K562 (cell line): ENCODE measurements at regions not wholly inside any gene's neighbourhood (a gene's known extent, or its start where the extent isn't known, plus 50 kb on each side); places are given as distances from the start of the nearest gene placed in this dataset.

Source experiments
- ATAC-seq: fragments of 200-7000 bp; cut with Tn5 transposase; 3 replicates; pipeline ENCODE4 v1.9.1; 2020; ENCODE audit warnings: moderate library complexity
- BruUV-seq: library from RNA; stranded (reverse); fragments of 400-500 nt; replicated peaks from 2 replicates; lab custom pipeline; 2021; lab: Mats Ljungman, UMichigan
- CTCF ChIA-PET: fragments of 300-600 bp; formaldehyde crosslinking; extraction: SDS; loops from one replicate; lab custom pipeline; 2021; ENCODE audit warnings: low intra/inter-chr PET ratio; lab: Yijun Ruan, JAX
- POLR2A ChIA-PET: fragments of 300-600, 350-650 bp; sonication (Branson Sonifier 250); formaldehyde crosslinking; extraction: SDS; loops from one replicate; lab custom pipeline; 2021; ENCODE audit warnings: antibody characterized with exemption, inconsistent platforms; lab: Yijun Ruan, JAX
- DNase-seq, 4 experiments: peaks; one replicate each; pipeline versions ENCODE4 v3.0.0 to v3.0.0-alpha.2; 2011 to 2018; ENCODE audit warnings: low spot score in 3 of 4, mixed read lengths in 3 of 4; ENCODE audit errors: extremely low read depth in 1 of 4
- FAIRE-seq: peaks from 2 replicates; lab custom pipeline; 2011; peaks lifted over from hg19 to GRCh38; lab: Jason Lieb, UNC
- H2AFZ ChIP-seq: 2 replicates; pipeline ENCODE4 v1.6.0; 2011; ENCODE audit warnings: low read depth, low read length, control low read depth, inconsistent platforms
- H3K27ac ChIP-seq: fragments of 200-600 bp; 3 replicates; pipeline ENCODE4 v1.8.0; 2011; ENCODE audit warnings: low read depth, mild to moderate bottlenecking, control low read depth, inconsistent platforms, low read length, moderate library complexity, mixed read lengths; ENCODE audit errors: extremely low read depth
- H3K27me3 ChIP-seq, 2 experiments: fragments of 300-600 bp in 1 of 2; 2 replicates in 1 of 2; 3 replicates in 1 of 2; pipeline versions ENCODE4 v1.6.0 to v1.8.0; 2011; ENCODE audit warnings: inconsistent platforms in 2 of 2, low read length in 2 of 2, mild to moderate bottlenecking in 1 of 2, mixed read lengths in 1 of 2, moderate library complexity in 1 of 2; ENCODE audit not compliant: control insufficient read depth in 2 of 2, insufficient read depth in 2 of 2
- H3K36me3 ChIP-seq: fragments of 300-600 bp; 3 replicates; pipeline ENCODE4 v1.8.0; 2011; ENCODE audit warnings: mild to moderate bottlenecking, low read length, inconsistent platforms; ENCODE audit not compliant: control insufficient read depth, insufficient read depth
- H3K4me1 ChIP-seq, 2 experiments: fragments of 200-600 bp in 1 of 2; replicated peaks in 1 of 2; 2 replicates in 1 of 2; 3 replicates in 1 of 2; pipeline versions ENCODE4 v1.5.1 to v1.8.0; 2011; ENCODE audit warnings: inconsistent platforms in 2 of 2, low read length in 2 of 2, mild to moderate bottlenecking in 1 of 2, mixed read lengths in 1 of 2, moderate library complexity in 1 of 2; ENCODE audit not compliant: control insufficient read depth in 2 of 2, insufficient read depth in 2 of 2
- H3K4me2 ChIP-seq: 2 replicates; pipeline ENCODE4 v1.6.1; 2011; ENCODE audit warnings: low read length, control low read depth, inconsistent platforms, mixed read lengths; ENCODE audit not compliant: insufficient read depth
- H3K4me3 ChIP-seq: fragments of 200-600 bp; sonication (generic), shearing (Covaris generic); 2 replicates; pipeline ENCODE4 v1.5.1; 2016; ENCODE audit warnings: control low read depth, inconsistent platforms
- H3K79me2 ChIP-seq: fragments of 200-600 bp; 3 replicates; pipeline ENCODE4 v1.8.0; 2011; ENCODE audit warnings: low read length, inconsistent platforms; ENCODE audit not compliant: control insufficient read depth, insufficient read depth
- H3K9ac ChIP-seq, 2 experiments: 2 replicates each; pipeline versions ENCODE4 v1.6.0 to v1.6.1; 2011; ENCODE audit warnings: low read depth in 2 of 2, low read length in 2 of 2, control low read depth in 1 of 2, inconsistent platforms in 1 of 2, mild to moderate bottlenecking in 1 of 2, mixed read lengths in 1 of 2; ENCODE audit not compliant: insufficient read depth in 1 of 2
- H3K9me1 ChIP-seq: one replicate; pipeline ENCODE4 v1.6.0; 2011; ENCODE audit warnings: inconsistent platforms, mild to moderate bottlenecking, low read length, moderate library complexity; ENCODE audit not compliant: control insufficient read depth, insufficient read depth
- H3K9me3 ChIP-seq: replicated peaks from 2 replicates; pipeline ENCODE4 v1.5.1; 2011; ENCODE audit warnings: low read depth, low read length, inconsistent platforms; ENCODE audit not compliant: control insufficient read depth, insufficient read depth
- H4K20me1 ChIP-seq: replicated peaks from 2 replicates; pipeline ENCODE4 v1.6.1; 2011; ENCODE audit warnings: low read length, inconsistent platforms, mixed read lengths; ENCODE audit not compliant: control insufficient read depth, insufficient read depth
- ATF7 ChIP-seq: fragments of 450-650 bp; IDR thresholded peaks from 2 replicates; pipeline ENCODE4 v1.7.1; 2014; ENCODE audit warnings: mild to moderate bottlenecking, moderate library complexity
- BCOR ChIP-seq: fragments of 450-650 bp; IDR thresholded peaks from 2 replicates; pipeline ENCODE4 v1.6.1; 2016
- HDGF ChIP-seq: fragments of 450-650 bp; IDR thresholded peaks from 2 replicates; pipeline ENCODE4 v1.6.1; 2016
- PTBP1 ChIP-seq: fragments of 200-400 bp; formaldehyde crosslinking; IDR thresholded peaks from 2 replicates; pipeline ENCODE4 v1.6.1; 2017; ENCODE audit warnings: low read depth, low read length
- RBM25 ChIP-seq: fragments of 200-400 bp; formaldehyde crosslinking; IDR thresholded peaks from 2 replicates; pipeline ENCODE4 v1.6.1; 2018; ENCODE audit warnings: low read length, low read depth, moderate library complexity; ENCODE audit not compliant: severe bottlenecking
- RFX7 ChIP-seq: fragments of 250-450 bp; sonication (Bioruptor Pico); IDR thresholded peaks from 2 replicates; pipeline ENCODE4 v1.5.1; 2021; ENCODE audit warnings: mild to moderate bottlenecking
- SAP30 ChIP-seq: fragments of 200-600 bp; sonication (generic); IDR thresholded peaks from 2 replicates; pipeline ENCODE4 v1.6.1; 2012; ENCODE audit warnings: borderline replicate concordance, low read depth, mild to moderate bottlenecking, moderate library complexity, low read length, control low read depth, inconsistent platforms; ENCODE audit not compliant: insufficient read depth, poor library complexity, severe bottlenecking
- SMARCA5 ChIP-seq: fragments of 450-650 bp; IDR thresholded peaks from 2 replicates; pipeline ENCODE4 v1.6.1; 2016
- TAF1 ChIP-seq: IDR thresholded peaks from 2 replicates; pipeline ENCODE4 v1.6.1; 2011; ENCODE audit warnings: mild to moderate bottlenecking, low read length, moderate library complexity; ENCODE audit not compliant: insufficient read depth, control insufficient read depth, severe bottlenecking; ENCODE audit errors: extremely low read depth
- ZEB2 ChIP-seq: fragments of 450-650 bp; IDR thresholded peaks from 2 replicates; pipeline ENCODE4 v1.6.1; 2016
- ZFP36 ChIP-seq: fragments of 150-350 bp; IDR thresholded peaks from 2 replicates; pipeline ENCODE4 v1.6.1; 2018; ENCODE audit warnings: low read length, low read depth; ENCODE audit not compliant: partially characterized antibody
- ZNF12 ChIP-seq: sonication (generic); formaldehyde crosslinking; IDR thresholded peaks from 2 replicates; pipeline ENCODE4 v1.4.0; 2020; ENCODE audit warnings: mild to moderate bottlenecking, missing genetic modification reagents
- WGBS: fragments of 100-300 bp; shearing (Covaris generic); methylation state at CpG from one replicate; pipeline ENCODE4 v1.1.6; 2016; ENCODE audit warnings: low coverage, mixed read lengths; ENCODE audit not compliant: insufficient coverage; ENCODE audit errors: missing lambda C conversion rate; 5-methylcytosine and 5-hydroxymethylcytosine counted together
- in situ Hi-C: fragments of 300-500 bp; cut with MboI; formaldehyde crosslinking; loops from 4 replicates; pipeline ENCODE4 v1.15.0; 2018; ENCODE audit warnings: inconsistent platforms, mixed read lengths
- intact Hi-C: fragments of 100-400 bp; cut with micrococcal nuclease; formaldehyde crosslinking; loops from 2 replicates; pipeline ENCODE4 v1.14.2; 2022
- TF ChIP-seq, protein P1 (sequence below): fragments of 450-650 bp; formaldehyde crosslinking; IDR thresholded peaks from 2 replicates; pipeline ENCODE4 v1.4.0; 2020; ENCODE audit warnings: mild to moderate bottlenecking, moderate library complexity

DNA sequence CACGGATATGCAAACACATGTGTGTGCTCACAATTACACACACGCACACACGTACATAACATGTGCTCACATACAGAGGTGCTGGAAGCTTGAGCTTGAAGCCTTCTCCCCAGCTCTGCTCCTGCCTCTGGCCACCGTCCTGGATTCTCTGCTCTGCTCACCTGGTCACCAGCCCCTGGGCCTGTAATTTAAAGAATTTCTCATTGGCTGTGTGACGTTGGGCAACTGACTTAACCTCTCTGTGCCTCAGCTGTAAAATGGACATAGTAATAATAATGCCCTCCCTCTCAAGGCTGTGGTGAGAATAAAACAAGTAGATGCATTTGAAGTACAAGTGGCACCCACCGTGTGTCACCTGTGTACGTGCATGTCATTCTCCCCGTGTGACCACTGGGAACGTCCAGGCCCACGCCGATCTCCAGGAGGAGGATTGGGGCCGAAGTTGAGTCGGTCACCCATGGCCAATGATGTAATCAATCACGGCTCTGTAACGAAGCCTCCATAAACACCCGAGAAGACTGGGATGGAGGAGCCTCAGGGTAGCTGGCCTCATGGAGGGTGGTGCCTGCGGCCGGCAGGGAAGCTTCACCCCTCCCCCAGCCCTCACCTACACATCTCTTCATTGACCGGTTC, 160.9 kb upstream of the AFDN start:
- WGBS, result 7% methylated on average over 19 of the region's 19 CpGs
- ATAC-seq, result no peak
- Histone ChIP-seq H3K27me3 (peaks cover 60 to 95% of the 10 kb centered on the region in 2 experiments), H3K36me3 (no peaks in the 10 kb centered on the region), H3K27ac (no peak overlapping the region), H2AFZ (no peak overlapping the region), H3K9me3 (no peaks in the 10 kb centered on the region), H3K9ac (no peak overlapping the region), H3K4me3 (no peak overlapping the region), H3K4me1 (no peaks in the 10 kb centered on the region; a peak in 1 of 5 replicates), H3K4me2 (no peak overlapping the region), H3K9me1 (no peaks in the 10 kb centered on the region), H4K20me1 (peaks cover 14% of the 10 kb centered on the region; the same call in 1 of the 2 replicates), H3K79me2 (no peaks in the 10 kb centered on the region)
- TF ChIP-seq SAP30, result no peak
- no peak for TF ChIP-seq ZEB2
- peak; percentile 93 for TF ChIP-seq RBM25
- TF ChIP-seq RFX7 (CRISPR knock-in tag), result no peak
- TF ChIP-seq HDGF, result no peak
- TF ChIP-seq ZNF12, result no peak
- no peak for TF ChIP-seq ATF7
- peak; percentile 76 for TF ChIP-seq SMARCA5
- TF ChIP-seq ZFP36, result peak; percentile 89
- 0 out of 2 replicates have a peak, but pooled peaks have one; percentile 57 for TF ChIP-seq PTBP1
- TF ChIP-seq TAF1, result no peak
- peak; percentile 78 for TF ChIP-seq BCOR
- TF ChIP-seq, protein P1, sequence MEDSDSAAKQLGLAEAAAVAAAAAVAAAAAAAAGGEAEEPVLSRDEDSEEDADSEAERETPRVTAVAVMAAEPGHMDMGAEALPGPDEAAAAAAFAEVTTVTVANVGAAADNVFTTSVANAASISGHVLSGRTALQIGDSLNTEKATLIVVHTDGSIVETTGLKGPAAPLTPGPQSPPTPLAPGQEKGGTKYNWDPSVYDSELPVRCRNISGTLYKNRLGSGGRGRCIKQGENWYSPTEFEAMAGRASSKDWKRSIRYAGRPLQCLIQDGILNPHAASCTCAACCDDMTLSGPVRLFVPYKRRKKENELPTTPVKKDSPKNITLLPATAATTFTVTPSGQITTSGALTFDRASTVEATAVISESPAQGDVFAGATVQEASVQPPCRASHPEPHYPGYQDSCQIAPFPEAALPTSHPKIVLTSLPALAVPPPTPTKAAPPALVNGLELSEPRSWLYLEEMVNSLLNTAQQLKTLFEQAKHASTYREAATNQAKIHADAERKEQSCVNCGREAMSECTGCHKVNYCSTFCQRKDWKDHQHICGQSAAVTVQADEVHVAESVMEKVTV (CRISPR knock-in tag), result no peak
- BruUV-seq, result no TSS peak
- no peak for DNase-seq
- in situ Hi-C loops, result no loop called here
- FAIRE-seq, result no peak
- CTCF ChIA-PET, result no interaction called here
- POLR2A ChIA-PET, result interaction anchor here (0.6 to 0.7 kb wide), 3 partner anchors 149 to 406 kb away, joined by 3 to 4 read pairs (median 3); no protein-coding TSS in a partner anchor
- intact Hi-C loops, result no loop called here
